ENCODE measurements at regions not wholly inside any gene's neighbourhood (a gene's known extent, or its start where the extent isn't known, plus 50 kb on each side); places are given as distances from the start of the nearest gene placed in this dataset.

DNA sequence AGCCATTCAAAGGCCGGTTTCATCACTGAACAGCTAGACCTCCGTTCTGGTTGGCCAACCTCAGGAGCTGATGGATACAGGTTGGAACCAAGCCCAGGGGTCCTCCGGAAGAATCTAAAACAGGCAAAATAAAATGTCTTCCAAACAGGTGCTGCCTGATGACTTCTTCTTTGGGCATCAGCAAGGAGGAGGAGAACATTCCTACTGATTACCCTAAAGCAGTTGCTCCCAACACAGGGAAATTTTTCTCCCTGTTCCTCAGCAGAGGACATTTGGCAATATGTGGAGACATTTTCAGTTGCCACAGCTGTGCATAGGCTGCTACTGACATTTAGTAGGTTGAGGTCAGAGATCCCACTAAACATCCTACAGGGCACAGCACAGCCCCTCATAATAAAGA is 319.3 kb upstream of the PPARGC1A start:
- TF ChIP-seq POLR2AphosphoS5 (IDR thresholded peaks at IDR 0.05; ENCODE audit: low read depth, low read length) = no peak
- no peak for TF ChIP-seq POLR2A (IDR thresholded peaks at IDR 0.05; ENCODE audit: low read depth, low read length)

Data from GM12892 (cell line).